ENCODE measurements at regions not wholly inside any gene's neighbourhood (a gene's known extent, or its start where the extent isn't known, plus 50 kb on each side); places are given as distances from the start of the nearest gene placed in this dataset.

- Histone ChIP-seq H3K9me3 (ENCODE audit: control insufficient read depth, low read length) (no peaks in the 10 kb centered on the region), H3K4me1 (ENCODE audit: control insufficient read depth, insufficient read depth, low read length) (no peaks in the 10 kb centered on the region), H3K9ac (ENCODE audit: low read length) (no peak overlapping the region), H3K36me3 (ENCODE audit: control insufficient read depth, insufficient read depth, low read length) (no peaks in the 10 kb centered on the region), H3K4me3 (ENCODE audit: low read length) (no peak overlapping the region), H3K27me3 (ENCODE audit: control insufficient read depth, insufficient read depth, low read length) (no peaks in the 10 kb centered on the region)
Observed at GRCh38 chr5:168002116-168002515, 289.3 kb upstream of the WWC1 start.

DNA sequence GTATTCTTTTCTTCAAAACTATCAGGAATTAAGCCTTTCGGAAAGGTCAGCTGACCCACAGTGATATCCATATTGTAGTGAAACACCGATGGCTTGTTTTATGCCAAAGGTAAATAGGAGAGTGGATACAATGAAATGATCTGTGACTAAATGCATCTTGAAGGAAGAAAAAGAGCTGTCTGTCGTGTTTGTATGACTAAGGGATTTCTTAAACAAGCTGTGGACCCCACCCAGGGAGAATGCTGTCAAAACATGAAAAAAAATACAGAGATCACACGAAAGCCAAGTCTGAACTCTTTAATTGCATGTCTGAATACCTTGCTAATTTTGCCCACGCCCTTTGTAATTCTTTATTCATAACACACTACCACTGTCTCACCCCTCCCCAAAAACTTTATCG lies 286.4 kb upstream of the WWC1 start:
- H3K4me1 ChIP-seq (ENCODE audit: control insufficient read depth, insufficient read depth, low read length), result no peaks in the 10 kb centered on the region
- H3K9me3 ChIP-seq (ENCODE audit: control insufficient read depth, low read length), result no peaks in the 10 kb centered on the region
- H3K36me3 ChIP-seq (ENCODE audit: control insufficient read depth, insufficient read depth, low read length), result no peaks in the 10 kb centered on the region
- H3K4me3 ChIP-seq (ENCODE audit: low read length), result no peak overlapping the region
- H3K9ac ChIP-seq (ENCODE audit: low read length), result no peak overlapping the region
- no peaks in the 10 kb centered on the region for H3K27me3 ChIP-seq (ENCODE audit: control insufficient read depth, insufficient read depth, low read length)

GRCh38 chr5:168005936-168006335 lies 285.5 kb upstream of the WWC1 start:
- no peaks in the 10 kb centered on the region for H3K4me1 ChIP-seq (ENCODE audit: control insufficient read depth, insufficient read depth, low read length)
- H3K4me3 ChIP-seq (ENCODE audit: low read length), result no peak overlapping the region
- no peaks in the 10 kb centered on the region for H3K9me3 ChIP-seq (ENCODE audit: control insufficient read depth, low read length)
- no peaks in the 10 kb centered on the region for H3K36me3 ChIP-seq (ENCODE audit: control insufficient read depth, insufficient read depth, low read length)
- H3K9ac ChIP-seq (ENCODE audit: low read length), result no peak overlapping the region
- no peaks in the 10 kb centered on the region for H3K27me3 ChIP-seq (ENCODE audit: control insufficient read depth, insufficient read depth, low read length)

DNA sequence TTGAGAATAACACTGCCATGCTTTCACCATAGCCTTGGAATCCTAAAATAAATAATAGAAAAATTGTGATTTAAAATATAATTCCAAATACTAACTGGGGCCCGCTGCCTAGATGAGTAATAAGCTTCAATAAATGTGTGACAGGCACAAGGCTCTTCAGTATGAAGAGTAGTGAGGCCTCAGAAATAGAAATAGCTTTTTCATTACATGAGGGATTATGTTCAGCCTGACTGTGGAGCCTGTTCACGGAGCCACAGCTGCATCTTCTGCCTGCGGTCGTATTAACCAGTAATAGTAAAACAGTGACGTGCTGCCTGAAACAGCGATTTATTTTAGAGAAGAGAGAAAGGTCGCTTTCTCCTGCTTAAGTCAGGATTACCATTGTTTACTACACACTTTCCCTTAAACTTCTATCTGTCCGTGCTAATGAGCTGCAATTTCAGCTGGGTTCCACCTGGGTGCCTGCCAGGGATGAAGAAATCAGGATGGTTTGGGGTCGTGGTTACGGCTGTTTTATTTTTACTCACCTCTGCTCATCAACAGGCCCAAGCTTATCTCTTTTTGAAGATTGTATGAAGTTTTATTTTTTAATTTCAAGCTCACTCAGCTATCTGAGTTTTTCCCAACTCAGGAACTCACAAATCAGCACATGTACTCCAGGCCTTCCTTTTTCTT lies 284.9 kb upstream of the WWC1 start:
- H3K9ac ChIP-seq (ENCODE audit: low read length), result no peak overlapping the region
- H3K4me1 ChIP-seq (ENCODE audit: control insufficient read depth, insufficient read depth, low read length), result no peaks in the 10 kb centered on the region
- H3K36me3 ChIP-seq (ENCODE audit: control insufficient read depth, insufficient read depth, low read length), result no peaks in the 10 kb centered on the region

GRCh38 chr5:168007286-168007685 lies 284.2 kb upstream of the WWC1 start:
- no peak overlapping the region for H3K9ac ChIP-seq (ENCODE audit: low read length)
- H3K4me1 ChIP-seq (ENCODE audit: control insufficient read depth, insufficient read depth, low read length), result no peaks in the 10 kb centered on the region
- no peak overlapping the region for H3K4me3 ChIP-seq (ENCODE audit: low read length)
- H3K36me3 ChIP-seq (ENCODE audit: control insufficient read depth, insufficient read depth, low read length), result no peaks in the 10 kb centered on the region
- no peaks in the 10 kb centered on the region for H3K27me3 ChIP-seq (ENCODE audit: control insufficient read depth, insufficient read depth, low read length)
- H3K9me3 ChIP-seq (ENCODE audit: control insufficient read depth, low read length), result no peaks in the 10 kb centered on the region

More for the DNA sequence above, 284.9 kb upstream of the WWC1 start:
- Histone ChIP-seq H3K4me3 (ENCODE audit: low read length) (no peak overlapping the region), H3K27me3 (ENCODE audit: control insufficient read depth, insufficient read depth, low read length) (no peaks in the 10 kb centered on the region), H3K9me3 (ENCODE audit: control insufficient read depth, low read length) (no peaks in the 10 kb centered on the region)

- H3K4me1 ChIP-seq (ENCODE audit: control insufficient read depth, insufficient read depth, low read length), result no peaks in the 10 kb centered on the region
- no peak overlapping the region for H3K4me3 ChIP-seq (ENCODE audit: low read length)
- no peak overlapping the region for H3K9ac ChIP-seq (ENCODE audit: low read length)
- no peaks in the 10 kb centered on the region for H3K27me3 ChIP-seq (ENCODE audit: control insufficient read depth, insufficient read depth, low read length)
- H3K36me3 ChIP-seq (ENCODE audit: control insufficient read depth, insufficient read depth, low read length), result no peaks in the 10 kb centered on the region
- no peaks in the 10 kb centered on the region for H3K9me3 ChIP-seq (ENCODE audit: control insufficient read depth, low read length)
Observed at GRCh38 chr5:168008555-168008954, 282.9 kb upstream of the WWC1 start.

DNA sequence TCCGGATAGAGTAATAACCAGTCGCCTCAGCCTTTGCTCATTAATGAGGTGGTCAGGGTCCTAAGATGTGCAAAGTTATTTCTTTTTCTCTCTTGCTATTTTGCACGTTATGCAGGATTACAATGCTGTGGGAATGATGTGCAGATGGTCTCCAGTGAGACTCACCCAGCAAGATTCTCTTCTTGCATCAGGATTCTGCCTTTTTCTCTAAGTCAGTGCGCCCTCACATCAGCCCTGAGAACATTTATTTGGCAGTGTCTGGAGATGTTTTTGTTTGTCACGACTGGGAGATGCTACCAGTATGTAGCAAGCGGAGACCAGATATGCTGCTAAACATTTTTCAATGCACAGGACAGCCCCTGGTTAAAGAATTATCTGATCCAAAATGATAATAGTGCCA lies 280.3 kb upstream of the WWC1 start:
- no peaks in the 10 kb centered on the region for H3K27me3 ChIP-seq (ENCODE audit: control insufficient read depth, insufficient read depth, low read length)
- H3K9ac ChIP-seq (ENCODE audit: low read length), result no peak overlapping the region
- no peaks in the 10 kb centered on the region for H3K4me1 ChIP-seq (ENCODE audit: control insufficient read depth, insufficient read depth, low read length)
- no peak overlapping the region for H3K4me3 ChIP-seq (ENCODE audit: low read length)
- H3K9me3 ChIP-seq (ENCODE audit: control insufficient read depth, low read length), result no peaks in the 10 kb centered on the region
- no peaks in the 10 kb centered on the region for H3K36me3 ChIP-seq (ENCODE audit: control insufficient read depth, insufficient read depth, low read length)

DNA sequence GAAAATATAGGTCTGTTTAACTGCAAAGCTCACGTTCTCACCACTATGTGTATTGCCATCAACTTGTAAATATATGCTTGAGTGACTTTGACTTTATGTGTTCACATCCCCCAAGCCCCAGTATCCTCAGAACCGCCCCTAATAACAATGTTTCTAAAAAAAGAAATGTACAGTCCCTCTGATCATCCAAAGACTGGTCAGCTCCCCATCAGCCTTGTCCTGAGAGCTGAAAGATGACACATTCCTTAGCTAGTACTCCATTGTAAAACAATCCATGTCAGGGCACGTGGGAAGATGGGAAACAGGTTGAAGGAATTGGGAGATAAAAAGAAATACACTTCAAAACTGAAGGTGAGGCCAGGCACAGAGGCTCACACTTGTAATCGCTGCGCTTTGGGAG lies 279.4 kb upstream of the WWC1 start:
- Histone ChIP-seq H3K4me1 (ENCODE audit: control insufficient read depth, insufficient read depth, low read length) (no peaks in the 10 kb centered on the region), H3K36me3 (ENCODE audit: control insufficient read depth, insufficient read depth, low read length) (no peaks in the 10 kb centered on the region), H3K9ac (ENCODE audit: low read length) (no peak overlapping the region), H3K27me3 (ENCODE audit: control insufficient read depth, insufficient read depth, low read length) (no peaks in the 10 kb centered on the region), H3K4me3 (ENCODE audit: low read length) (no peak overlapping the region), H3K9me3 (ENCODE audit: control insufficient read depth, low read length) (no peaks in the 10 kb centered on the region)

DNA sequence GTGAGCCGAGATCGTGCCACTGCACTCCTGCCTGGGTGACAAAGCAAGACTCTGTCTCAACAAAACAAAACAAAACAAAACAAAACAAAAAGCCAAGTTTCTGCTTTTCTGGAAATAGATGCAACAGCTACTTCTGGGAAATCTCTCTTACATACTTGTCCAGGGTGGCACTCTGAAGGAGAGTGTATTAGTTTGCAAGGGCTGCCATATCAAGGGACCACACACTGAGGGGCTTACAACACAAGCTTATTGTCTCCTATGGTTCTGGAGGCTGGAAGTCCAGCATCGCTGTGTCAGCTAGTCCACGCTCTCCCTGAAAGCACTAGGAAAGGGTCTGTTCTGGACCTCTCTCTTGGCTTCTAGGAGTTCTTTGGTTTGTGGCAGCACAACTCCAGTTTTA lies 277.9 kb upstream of the WWC1 start:
- Histone ChIP-seq H3K27me3 (ENCODE audit: control insufficient read depth, insufficient read depth, low read length) (no peaks in the 10 kb centered on the region), H3K36me3 (ENCODE audit: control insufficient read depth, insufficient read depth, low read length) (no peaks in the 10 kb centered on the region), H3K4me3 (ENCODE audit: low read length) (no peak overlapping the region), H3K9ac (ENCODE audit: low read length) (no peak overlapping the region), H3K9me3 (ENCODE audit: control insufficient read depth, low read length) (no peaks in the 10 kb centered on the region), H3K4me1 (ENCODE audit: control insufficient read depth, insufficient read depth, low read length) (no peaks in the 10 kb centered on the region)

DNA sequence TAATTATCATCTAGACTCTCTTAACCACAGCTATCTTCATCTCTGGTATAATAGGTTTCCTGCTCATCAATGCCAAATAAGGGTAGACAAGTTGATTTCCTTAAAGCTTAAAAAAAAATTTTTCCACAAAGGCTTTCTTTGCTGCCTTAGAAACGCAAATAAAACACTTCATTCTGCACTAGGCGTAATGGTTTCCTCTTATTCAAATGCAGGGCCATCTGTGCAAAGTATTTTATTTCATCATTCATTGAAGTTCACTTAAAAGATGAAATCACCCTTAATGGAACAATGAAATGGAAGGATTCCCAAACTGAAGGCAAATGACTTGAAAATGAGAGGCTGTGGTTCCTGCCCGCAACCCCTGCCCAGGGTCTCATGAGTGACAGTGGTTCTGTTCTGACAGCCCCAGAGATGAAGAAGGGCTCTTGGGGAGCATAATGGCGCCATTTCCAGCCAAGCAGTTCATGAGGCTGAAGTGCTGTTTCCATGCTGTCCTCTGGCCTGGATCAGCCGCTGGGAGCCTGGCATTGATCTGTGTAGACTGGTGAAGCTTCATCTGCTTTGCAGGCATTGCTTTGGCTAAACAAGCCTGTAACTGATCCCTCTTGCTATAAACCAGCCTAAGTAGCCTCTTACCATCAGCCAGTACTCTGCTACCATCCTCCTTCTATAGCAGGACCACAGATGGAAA lies 276.9 kb upstream of the WWC1 start:
- H3K27me3 ChIP-seq (ENCODE audit: control insufficient read depth, insufficient read depth, low read length), result no peaks in the 10 kb centered on the region
- H3K4me1 ChIP-seq (ENCODE audit: control insufficient read depth, insufficient read depth, low read length), result no peaks in the 10 kb centered on the region

GRCh38 chr5:168015506-168015905 lies 275.9 kb upstream of the WWC1 start:
- H3K9ac ChIP-seq (ENCODE audit: low read length), result no peak overlapping the region

More for the DNA sequence above, 276.9 kb upstream of the WWC1 start:
- Histone ChIP-seq H3K9ac (ENCODE audit: low read length) (no peak overlapping the region), H3K36me3 (ENCODE audit: control insufficient read depth, insufficient read depth, low read length) (no peaks in the 10 kb centered on the region), H3K9me3 (ENCODE audit: control insufficient read depth, low read length) (no peaks in the 10 kb centered on the region), H3K4me3 (ENCODE audit: low read length) (no peak overlapping the region)

GRCh38 chr5:168017313-168017712 lies 274.1 kb upstream of the WWC1 start:
- Histone ChIP-seq H3K4me1 (ENCODE audit: control insufficient read depth, insufficient read depth, low read length) (no peaks in the 10 kb centered on the region), H3K4me3 (ENCODE audit: low read length) (no peak overlapping the region), H3K36me3 (ENCODE audit: control insufficient read depth, insufficient read depth, low read length) (no peaks in the 10 kb centered on the region), H3K27me3 (ENCODE audit: control insufficient read depth, insufficient read depth, low read length) (peaks cover 3% of the 10 kb centered on the region), H3K9me3 (ENCODE audit: control insufficient read depth, low read length) (no peaks in the 10 kb centered on the region), H3K9ac (ENCODE audit: low read length) (no peak overlapping the region)

More at GRCh38 chr5:168015506-168015905, 275.9 kb upstream of the WWC1 start:
- Histone ChIP-seq H3K4me1 (ENCODE audit: control insufficient read depth, insufficient read depth, low read length) (no peaks in the 10 kb centered on the region), H3K9me3 (ENCODE audit: control insufficient read depth, low read length) (no peaks in the 10 kb centered on the region), H3K36me3 (ENCODE audit: control insufficient read depth, insufficient read depth, low read length) (no peaks in the 10 kb centered on the region), H3K27me3 (ENCODE audit: control insufficient read depth, insufficient read depth, low read length) (peaks cover 2% of the 10 kb centered on the region), H3K4me3 (ENCODE audit: low read length) (no peak overlapping the region)

Data from mucosa of stomach (tissue), 1 donor.